Retina (tissue), 1 donor: ENCODE measurements at regions not wholly inside any gene's neighbourhood (a gene's known extent, or its start where the extent isn't known, plus 50 kb on each side); places are given as distances from the start of the nearest gene placed in this dataset.
"Not testable (repeated sequence)": the region's sequence is repeated elsewhere in the genome, so short reads cannot be mapped to it uniquely, and the experiment has no call there.

ENCODE experiments used
- DNase-seq: peaks from one replicate; pipeline ENCODE4 v3.0.0-alpha.2; 2016

DNA sequence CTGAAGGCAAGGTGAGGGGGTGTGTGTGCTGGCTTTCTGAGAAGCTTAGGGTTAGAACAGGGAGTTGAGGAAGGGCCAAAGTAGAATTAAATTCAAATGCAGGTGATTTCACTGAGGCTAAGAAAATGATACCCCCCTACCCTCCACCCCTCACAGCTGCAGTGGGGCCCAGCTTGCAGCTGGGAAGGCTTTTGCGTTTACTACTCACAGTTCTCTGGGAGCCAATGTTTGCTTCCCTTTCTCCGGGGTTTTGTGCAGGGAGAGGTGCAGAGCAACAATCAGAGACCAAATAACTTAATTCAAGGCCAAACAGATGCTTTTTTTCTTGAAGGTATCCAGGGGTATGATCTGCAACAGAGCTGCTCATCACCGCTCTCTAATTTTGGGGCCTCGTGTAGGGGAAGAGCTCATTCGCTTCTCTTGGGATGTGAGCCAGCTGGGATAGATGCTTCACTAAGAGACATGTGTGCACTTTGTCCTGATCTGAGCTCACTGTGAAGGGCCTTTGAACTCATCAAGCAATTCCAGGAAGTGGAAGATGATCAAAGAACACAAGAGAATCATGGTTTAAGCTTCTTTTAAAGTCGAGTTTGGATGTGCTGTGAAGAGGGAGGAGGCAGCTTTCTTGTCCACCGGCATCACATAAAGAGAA lies 122.7 kb upstream of the C1GALT1C1 start:
- DNase-seq: no peak

DNA sequence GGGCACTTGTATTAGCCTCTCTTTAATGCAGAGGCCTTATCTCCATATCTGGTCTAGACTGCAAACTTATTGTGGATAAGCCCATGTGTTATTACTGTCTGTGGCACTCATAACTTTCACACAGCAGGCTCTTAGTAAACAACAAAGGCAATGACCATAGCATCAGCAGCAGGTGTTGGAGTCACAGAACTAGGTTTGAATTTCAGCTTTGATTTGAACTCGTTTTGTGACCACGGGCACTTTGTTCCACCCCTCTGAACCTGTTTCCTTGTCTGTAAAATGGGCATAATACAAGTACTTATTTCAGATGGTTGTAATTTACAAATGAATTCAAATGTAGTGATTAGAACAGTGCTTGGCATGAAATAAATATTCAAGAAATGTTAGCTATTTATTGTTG lies 121.8 kb upstream of the C1GALT1C1 start:
- DNase-seq: no peak

DNA sequence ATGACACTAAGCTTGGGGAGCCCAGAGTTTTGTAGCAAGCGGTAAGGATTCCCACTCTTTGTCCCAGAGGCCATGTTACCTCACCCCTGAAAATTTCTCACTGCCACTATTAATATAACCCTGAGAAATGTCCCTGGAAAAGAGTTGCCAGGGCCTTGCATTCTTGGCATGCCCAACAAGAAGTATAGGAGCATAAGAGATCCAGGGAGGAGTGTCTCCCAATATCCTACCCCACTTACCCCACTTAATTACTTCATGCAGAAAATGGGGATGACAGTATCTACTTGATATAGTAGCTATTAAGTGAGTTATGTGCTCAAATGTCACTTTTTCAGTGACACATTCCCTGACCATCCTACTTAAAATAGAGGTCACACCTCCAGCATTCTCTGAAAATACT lies 120.5 kb upstream of the C1GALT1C1 start:
- no peak for DNase-seq

DNA sequence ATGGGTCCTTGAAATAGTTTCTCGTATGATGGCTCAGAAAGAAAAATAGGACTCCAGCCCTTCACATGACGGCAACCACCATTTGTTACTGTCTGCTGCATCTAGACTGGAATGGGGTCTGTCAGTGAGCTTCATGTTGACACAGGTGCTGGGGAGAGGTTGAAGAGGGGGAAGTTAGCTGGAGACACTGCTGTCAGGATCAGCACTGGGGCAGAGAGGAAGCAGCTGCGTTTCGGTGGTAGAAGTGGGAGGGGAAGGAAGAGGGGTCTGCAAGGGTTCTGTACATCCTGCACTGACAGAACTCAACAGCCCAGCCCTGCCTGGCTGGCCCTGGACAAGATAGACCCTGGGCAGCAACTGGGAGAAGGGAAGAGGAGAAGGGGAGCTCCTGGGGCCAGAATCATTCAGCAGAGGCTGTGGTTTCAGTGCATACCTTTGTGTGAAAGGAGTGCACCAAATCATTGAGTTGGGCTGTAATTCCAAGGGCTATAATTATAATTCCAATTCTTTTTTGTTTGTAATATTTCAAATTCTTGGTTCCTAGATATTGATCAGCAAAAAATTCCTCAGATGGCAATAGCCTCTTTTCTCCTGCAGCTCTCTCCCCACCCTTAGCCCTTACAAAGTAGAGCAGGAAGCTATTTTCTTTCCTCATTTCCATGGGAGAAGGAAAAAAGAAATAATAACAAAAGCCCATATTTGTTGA lies 119.4 kb upstream of the C1GALT1C1 start:
- no peak for DNase-seq

DNA sequence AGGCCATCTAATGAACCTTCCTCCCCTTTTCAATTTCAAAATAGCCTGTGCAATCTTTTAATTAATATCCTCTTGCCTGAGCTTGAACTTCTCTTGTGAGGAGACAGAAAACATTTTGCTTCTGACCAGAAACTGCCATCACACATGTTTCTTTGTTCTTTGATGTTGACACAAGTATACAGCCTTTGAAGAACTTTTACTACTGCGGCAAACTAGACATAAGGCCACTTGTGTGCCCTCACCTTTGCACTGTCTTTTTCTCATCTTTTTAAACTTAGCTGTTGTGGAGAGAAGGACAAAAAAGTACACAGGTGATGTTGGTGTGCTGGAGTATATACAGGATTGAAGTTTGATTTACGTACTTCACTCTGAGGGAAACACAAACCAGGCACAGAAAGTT lies 116.3 kb upstream of the C1GALT1C1 start:
- no peak for DNase-seq

DNA sequence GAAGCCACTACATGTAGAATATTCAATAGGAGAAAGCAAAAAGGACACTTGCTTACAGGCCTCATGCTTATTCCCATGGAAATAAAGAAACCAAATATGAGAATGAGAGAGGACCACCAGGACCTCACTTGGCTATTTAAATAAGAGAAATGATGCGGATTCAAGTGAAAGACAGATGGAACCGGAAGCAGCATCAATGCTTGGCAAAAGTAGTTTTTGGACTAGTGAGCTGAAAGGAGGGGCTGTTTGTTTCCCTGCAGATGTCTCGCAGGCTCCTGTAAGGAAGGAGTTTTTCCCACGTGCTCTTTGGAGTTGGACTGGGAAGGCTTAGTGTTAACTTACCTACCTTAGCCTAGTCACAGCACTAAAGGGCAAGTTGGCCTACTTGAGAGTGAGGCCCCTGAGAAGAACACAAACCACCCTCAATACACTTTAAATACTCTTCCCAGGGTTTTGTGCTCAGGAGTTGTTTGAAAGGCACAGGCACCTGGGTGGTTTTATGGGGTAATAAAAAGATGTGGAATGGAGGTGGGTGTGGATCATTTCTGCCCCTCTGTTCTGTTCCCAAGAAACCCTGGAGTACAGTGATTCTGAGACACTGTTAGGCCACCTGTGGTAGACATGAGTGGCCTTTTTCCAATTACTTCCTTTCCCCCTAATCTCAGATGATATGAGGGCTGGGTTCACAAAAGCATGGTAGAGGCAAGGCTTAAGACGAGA lies 113.3 kb upstream of the C1GALT1C1 start:
- no peak for DNase-seq

DNA sequence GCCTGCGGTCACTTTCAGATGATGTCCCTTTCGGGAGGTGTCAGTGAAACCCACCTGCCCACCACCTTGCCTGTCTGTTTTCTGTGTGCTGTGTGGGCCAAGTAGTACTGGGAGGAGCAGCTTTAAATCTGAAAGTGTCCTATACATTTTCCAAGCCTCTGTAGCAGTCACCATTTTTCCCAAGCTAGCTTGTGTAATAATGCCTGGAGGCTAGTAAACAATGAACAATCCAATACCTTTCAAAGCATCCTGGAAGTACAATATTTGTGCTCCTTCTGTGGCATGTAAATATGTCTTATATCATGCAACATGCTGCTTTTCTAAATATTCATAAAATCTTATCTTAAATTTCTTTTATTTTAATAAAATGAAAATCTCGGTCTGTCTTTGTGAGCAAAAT lies 111.6 kb upstream of the C1GALT1C1 start:
- no peak for DNase-seq

DNA sequence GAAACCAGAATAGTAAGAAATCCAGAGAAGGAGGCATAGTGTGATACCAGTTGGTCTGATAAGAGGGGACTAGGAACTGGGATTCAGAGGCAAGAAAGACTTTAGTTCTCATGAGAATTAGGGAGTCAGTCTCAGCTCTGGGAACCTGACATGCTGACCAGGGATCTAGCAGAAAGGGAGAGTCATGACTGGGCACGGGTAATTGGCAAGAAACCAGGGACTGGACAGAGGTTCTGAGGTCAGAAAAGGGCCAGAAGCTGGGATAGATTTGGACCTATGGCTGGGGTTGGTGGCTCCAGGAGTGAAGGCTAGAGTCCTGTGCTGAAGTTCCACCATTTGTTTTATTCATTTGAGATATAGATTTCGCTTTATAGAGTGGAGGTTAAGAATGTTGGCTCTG lies 110.2 kb upstream of the C1GALT1C1 start:
- no peak for DNase-seq

DNA sequence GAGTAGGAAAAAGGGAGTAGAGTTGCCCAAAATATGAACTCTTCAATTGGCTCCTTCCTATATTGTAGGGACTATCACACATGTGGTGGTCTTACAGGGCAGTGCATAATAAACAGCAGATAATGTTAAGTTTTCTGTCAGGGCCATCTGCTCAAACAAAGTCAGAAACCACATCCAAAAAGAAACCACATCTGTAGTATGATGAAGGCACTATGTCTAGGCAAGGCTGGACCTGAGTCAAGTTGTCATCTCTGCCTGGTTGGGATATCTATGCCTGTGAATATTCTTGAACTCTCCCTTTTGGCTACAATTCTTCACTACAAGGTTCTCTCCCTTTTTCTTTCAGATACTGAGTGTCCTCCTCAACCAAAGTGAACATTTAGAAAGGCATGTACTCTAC lies 109.4 kb upstream of the C1GALT1C1 start:
- DNase-seq: no peak

DNA sequence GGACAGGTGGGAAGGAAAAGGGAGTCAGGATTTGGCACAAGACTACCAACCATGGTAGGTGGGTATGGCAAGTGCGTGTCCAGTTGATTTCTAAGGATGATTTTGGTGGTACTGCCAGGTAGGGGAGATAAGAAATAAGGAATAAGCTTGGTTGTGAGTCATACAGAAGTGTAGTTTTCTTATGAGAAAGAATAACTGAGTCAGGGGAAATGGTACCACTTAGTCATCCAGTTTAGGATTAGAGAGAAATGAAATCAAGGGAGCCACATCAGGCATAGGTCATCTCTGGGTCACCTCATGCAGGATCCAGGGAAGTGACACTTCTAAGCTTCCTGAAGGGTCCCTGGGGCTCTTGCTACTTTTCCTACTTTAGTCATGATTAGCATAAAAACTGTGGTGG lies 107.1 kb upstream of the C1GALT1C1 start:
- DNase-seq: no peak

DNA sequence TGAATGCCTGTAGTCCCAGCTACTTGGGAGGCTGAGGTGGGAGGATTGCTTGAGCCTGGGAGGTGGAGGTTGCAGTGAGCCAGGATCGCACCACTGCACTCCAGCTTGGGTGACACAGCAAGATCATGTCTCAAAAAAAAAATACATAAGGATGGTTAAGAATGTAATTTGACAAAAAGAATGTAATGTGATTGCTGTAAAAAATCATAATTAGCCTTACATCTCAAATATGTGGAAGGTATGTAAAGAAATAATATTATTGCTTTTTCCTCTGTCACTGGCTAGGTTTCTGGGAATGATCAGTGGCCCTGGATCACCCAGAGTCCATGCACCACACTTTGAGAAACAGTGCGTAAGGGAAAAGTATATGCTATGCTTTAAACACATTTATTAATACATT lies 106.1 kb upstream of the C1GALT1C1 start:
- no peak for DNase-seq

DNA sequence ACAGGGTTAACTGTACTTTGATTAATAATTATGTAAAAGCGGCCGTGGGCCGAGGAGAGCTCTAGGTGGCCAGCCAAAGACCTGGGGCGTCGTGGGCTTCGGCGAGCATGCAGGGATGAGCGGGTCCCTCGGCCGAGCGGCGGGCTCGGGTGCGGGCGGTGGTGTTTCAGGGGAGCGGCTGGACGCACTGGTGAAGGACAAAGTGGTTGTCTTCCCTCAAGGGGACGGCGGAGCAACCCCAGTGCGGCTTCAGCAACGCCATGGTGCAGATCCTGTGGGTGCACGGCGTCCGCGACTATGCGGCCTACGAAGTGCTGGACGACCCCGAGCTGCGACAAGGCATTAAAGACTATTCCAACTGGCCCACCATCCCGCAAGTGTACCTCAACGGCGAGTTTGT lies 103.0 kb upstream of the C1GALT1C1 start:
- DNase-seq: no peak

DNA sequence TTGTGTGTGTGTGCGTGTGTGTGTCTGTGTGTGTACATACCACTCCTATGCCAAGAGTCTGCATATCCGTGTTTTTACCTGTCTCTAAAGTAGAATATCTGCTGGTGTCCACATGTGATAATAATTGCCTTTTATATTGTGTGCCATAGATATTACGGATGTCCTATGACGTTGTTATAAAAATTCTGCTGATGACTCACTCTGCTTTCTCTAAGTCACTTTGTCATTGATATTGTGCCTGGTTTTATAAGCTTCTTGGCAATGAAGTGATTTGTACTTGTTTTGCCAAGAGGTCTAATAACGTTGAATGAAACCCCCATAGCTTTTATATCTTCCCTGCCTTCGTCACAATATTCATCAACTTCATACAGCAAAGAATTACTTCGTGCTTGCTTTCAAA lies 102.6 kb upstream of the C1GALT1C1 start:
- no peak for DNase-seq

DNA sequence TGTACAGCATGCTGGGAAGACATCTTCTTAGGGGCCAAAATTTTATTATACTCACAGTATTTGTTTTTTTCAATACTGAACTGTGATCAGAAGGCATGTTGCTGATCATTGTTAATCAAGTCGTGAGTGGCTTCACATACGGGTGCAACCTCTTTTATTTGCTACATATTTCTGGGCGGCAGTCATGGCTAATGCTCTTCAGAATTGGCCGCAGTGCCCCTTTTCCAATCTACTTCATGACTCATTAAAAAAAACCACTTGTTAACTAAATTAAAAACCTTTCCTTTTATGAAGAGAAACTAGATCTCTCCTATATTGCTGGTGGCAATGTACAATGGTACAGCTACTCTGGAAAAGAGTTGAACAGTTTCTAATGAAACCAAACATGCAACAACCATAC lies 101.5 kb upstream of the C1GALT1C1 start:
- DNase-seq: no peak

DNA sequence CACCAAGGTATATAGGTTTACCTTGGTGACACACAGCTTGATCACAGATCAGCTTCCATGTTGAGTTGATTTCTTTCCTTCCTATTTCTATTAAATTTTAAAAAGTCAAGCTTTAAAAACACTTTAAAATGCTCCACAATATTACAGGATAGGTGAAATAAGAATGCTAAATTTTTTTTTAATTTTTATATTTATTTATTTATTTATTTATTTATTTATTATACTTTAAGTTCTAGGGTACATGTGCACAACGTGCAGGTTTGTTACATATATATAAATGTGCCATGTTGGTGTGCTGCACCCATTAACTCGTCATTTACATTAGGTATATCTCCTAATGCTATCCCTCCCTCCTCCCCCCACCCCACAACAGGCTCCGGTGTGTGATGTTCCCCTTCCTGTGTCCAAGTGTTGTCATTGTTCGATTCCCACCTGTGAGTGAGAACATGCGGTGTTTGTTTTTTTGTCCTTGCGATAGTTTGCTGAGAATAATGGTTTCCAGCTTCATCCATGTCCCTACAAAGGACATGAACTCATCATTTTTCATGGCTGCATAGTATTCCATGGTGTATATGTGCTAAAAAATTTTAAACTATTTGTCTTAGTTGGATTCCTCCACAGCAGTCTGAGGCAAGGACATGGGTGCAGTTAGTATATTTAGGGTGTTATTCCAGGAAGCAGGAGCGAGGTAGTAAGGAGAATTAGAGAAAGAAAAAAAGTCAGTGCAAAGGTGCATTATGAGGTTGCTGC lies 99.8 kb upstream of the C1GALT1C1 start:
- DNase-seq: not testable (repeated sequence)

DNA sequence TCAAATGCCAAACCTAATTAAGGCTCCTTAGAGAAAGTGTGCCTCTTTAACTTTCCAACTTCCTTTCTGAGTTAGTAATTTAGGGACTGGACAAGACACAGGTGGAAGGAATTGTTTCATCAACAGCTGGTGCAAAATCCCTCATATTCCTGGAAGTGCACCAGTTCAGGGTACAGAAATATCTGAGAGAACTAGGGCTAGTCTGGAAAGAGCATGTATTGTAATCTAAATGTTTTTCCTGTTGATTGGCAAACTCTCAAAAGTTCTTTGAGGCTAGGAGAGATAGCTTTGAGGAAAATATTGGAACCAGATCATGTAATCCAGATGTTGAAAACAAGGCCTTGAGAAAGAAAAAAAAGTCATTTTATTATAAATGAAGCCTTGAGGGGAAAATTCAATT lies 98.1 kb upstream of the C1GALT1C1 start:
- DNase-seq: no peak

DNA sequence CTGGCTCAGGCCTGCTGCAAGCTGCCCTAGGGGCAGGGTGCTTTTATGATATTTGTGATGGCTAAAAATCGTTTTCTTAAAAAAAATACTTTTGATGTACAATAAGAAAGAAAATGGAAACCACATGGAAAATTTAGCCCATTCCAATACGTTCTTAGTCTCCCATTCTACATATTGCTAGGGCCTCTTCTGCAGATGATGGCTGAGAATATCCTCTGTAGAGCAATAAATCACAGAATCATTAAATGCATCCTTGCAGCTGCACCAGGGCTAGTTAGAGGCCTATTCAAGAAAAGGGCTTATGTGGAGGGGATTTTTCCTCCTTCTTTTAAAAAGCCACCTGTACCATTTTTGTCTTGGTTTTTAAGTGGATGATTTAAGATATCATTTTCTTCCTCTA lies 97.6 kb upstream of the C1GALT1C1 start:
- no peak for DNase-seq

DNA sequence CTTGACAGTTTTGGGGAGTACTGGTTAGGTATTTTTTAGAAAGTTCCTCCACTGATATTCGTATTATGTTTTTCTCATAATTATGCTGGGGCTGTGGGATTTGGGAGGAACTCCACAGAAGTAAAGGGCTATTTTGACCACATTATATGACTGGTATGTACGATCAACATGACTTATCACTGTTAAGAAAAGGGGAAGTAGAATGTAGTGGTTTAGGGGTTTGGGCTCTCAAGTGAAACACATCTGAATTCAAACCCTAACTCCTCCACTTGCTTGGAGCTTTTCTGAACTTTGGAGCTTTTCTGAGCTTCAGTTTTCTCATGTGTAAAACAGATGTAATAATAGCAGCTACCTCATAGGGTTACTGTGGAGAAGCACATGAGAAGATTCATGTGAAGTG lies 96.4 kb upstream of the C1GALT1C1 start:
- DNase-seq: no peak

DNA sequence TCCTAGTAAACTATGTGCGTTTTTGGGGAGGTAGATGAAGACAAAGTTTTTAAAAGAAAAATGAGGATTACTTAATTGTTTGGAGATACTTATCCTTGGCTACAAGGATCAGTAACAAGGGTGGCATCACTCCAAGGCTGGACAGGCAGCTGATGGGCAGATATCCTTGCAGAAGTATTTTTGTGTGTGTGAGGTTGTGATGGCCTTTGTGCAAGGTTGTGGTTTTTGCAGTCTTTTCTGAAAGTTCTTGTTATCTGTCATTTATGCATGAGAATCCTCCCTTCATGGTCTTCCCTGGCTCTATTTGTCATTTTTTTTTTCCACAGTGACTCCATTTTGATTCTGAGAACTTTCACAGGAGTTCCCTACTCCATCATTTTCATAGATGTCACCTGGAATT lies 96.0 kb upstream of the C1GALT1C1 start:
- no peak for DNase-seq

DNA sequence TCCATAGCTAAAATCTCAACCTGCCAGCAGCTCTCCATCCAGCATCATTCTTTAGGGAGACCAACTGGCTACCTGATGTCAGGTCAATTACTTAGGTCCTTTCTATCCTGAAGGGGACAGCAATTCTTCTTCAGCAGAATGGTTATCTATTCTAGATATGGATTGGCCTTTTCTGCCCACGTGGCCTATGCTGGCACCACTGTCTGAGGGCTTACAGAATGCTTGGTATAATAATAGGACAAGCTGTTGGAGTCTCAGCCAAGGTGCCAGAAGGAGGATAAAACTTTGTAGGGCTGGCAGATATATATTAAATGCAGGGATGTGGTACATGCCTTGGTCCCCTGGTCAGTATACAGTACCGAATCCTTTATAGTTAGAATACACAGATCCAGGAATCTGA lies 89.8 kb upstream of the C1GALT1C1 start:
- no peak for DNase-seq

DNA sequence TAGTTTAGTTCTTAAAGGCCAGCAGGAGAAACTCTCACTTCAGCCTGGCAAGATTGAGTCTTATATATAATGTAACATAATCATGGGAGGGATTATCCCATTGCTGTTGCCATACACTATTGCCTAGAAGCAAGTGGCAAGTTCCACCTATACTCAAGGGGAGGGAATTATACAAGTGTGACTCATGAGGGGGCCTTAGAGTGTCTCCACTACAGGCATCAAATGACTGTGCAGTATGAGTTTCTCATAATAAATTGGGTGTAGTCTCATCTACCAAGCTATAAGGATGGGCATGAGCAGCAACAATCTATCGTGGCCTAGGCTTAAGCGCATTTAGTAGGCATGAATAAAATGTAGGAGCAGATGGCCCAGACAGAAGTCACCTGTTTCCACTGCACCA lies 89.1 kb upstream of the C1GALT1C1 start:
- DNase-seq: no peak

DNA sequence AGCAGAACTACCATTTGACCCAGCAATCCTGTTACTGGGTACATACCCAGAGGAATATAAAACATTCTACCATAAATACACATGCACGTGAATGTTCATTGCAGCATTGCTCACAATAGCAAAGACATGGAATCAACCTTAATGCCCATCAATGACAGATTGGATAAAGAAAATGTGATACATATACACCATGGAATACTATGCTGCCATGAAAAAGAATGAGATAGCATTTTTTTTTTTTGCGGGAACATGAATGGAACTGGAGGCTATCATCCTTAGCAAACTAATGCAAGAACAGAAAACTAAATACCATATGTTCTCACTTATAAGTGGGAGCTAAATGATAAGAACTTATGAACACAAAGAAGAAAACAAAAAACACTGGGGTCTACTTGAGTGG lies 72.5 kb upstream of the C1GALT1C1 start:
- DNase-seq: not testable (repeated sequence)

DNA sequence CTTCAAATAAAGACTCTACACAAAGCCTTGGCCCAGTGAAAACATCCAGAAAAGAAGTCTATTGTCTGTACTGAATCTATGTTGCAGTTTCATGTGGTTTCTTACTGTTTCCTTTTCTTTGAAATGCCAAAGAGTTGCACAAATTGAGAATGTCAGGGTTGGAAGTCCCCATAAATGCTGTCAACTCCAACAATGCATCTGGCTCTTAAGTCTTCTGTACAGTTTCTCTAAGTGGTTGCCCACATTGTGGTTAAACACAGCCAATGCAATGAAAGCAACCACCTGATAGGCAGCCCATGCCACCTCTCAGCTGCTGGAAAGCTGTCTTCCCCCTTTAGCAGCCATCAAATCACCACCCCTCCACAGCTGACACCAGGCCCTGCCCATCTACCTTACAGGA lies 67.2 kb upstream of the C1GALT1C1 start:
- no peak for DNase-seq

DNA sequence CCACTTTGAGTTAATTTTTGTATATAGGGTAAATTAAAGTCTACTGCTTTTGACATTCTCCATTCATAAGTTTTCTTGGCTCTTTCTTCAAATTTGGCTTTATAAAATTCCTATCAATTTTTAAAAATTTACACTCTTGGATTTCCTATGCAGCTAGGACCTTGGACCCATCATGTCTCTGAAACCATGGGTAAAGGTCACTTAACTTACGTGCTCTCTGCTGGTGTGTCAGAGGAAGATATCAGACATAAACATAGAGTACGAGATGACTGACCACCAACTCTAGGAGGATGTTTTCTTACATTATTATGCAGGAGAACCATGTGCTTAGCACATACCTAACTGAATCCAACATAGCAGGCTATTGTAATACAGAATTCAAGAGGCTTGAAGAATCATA lies 62.5 kb upstream of the C1GALT1C1 start:
- no peak for DNase-seq
